ENCODE measurements at regions not wholly inside any gene's neighbourhood (a gene's known extent, or its start where the extent isn't known, plus 50 kb on each side); places are given as distances from the start of the nearest gene placed in this dataset.

DNA sequence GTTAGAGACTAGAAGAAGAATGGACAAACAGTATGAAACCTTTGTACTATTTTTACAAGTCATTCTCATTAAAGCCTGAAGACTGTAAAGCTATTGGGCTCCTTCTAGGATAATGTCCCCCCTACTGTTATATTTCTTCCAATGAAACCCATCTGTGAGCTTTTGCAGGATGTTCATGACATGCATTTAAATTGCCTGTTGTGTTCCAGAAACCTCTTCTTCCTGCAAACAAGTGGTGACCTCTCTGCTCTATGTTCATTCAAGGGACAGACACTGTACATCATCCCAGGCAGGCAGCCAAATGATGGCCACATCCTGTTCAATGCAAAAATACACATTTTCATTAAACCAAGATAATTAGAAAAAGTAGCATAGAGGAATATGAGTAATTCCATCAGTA, 128.0 kb downstream of the C4orf33 start (continued):
- TF ChIP-seq CUX1 (CRISPR knock-in tag; IDR thresholded peaks at IDR 0.05) (no peak), MTA3 (IDR thresholded peaks at IDR 0.05; ENCODE audit: borderline replicate concordance) (no peak), POLR3G (IDR thresholded peaks at IDR 0.05; ENCODE audit: extremely low read depth, insufficient read length, insufficient replicate concordance) (no peak), ZNF75A (CRISPR knock-in tag; IDR thresholded peaks at IDR 0.05) (no peak), PHTF2 (CRISPR knock-in tag; IDR thresholded peaks at IDR 0.05) (no peak), ZNF766 (CRISPR knock-in tag; conservative IDR thresholded peaks at IDR 0.05) (no peak), RB1 (IDR thresholded peaks at IDR 0.05; ENCODE audit: low read depth) (no peak), SRSF1 (IDR thresholded peaks at IDR 0.05; ENCODE audit: low read depth, low read length) (no peak)
- TF ChIP-seq, protein P1, sequence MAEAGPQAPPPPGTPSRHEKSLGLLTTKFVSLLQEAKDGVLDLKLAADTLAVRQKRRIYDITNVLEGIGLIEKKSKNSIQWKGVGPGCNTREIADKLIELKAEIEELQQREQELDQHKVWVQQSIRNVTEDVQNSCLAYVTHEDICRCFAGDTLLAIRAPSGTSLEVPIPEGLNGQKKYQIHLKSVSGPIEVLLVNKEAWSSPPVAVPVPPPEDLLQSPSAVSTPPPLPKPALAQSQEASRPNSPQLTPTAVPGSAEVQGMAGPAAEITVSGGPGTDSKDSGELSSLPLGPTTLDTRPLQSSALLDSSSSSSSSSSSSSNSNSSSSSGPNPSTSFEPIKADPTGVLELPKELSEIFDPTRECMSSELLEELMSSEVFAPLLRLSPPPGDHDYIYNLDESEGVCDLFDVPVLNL (CRISPR knock-in tag; IDR thresholded peaks at IDR 0.05; ENCODE audit: low read depth): no peak
